T-helper 17 cell (primary cell): ENCODE measurements at regions not wholly inside any gene's neighbourhood (a gene's known extent, or its start where the extent isn't known, plus 50 kb on each side); places are given as distances from the start of the nearest gene placed in this dataset.

Experiments
- ATAC-seq: fragments of 150-1000 bp; cut with Tn5 transposase; 2 replicates; pipeline ENCODE4 v1.10.0; 2021; ENCODE audit warnings: mild to moderate bottlenecking, moderate library complexity
- DNase-seq, 3 donors: peaks; one replicate each; pipeline versions ENCODE4 v3.0.0 to v3.0.0-alpha.2; 2020 to 2021
- H3K9me3 ChIP-seq: one replicate; pipeline ENCODE4 v1.7.0; 2013; ENCODE audit warnings: low read length, mild to moderate bottlenecking; ENCODE audit not compliant: control insufficient read depth, poor library complexity, severe bottlenecking
- H3K27ac Mint-ChIP-seq: one replicate; pipeline ENCODE4 v1.8.0; 2022; ENCODE audit warnings: mild to moderate bottlenecking, moderate library complexity, mixed read lengths
- H3K27me3 Mint-ChIP-seq: one replicate; pipeline ENCODE4 v1.8.0; 2022; ENCODE audit warnings: mixed read lengths
- H3K36me3 Mint-ChIP-seq: one replicate; pipeline ENCODE4 v1.8.0; 2022; ENCODE audit warnings: low read depth, mixed read lengths
- H3K4me1 Mint-ChIP-seq: one replicate; pipeline ENCODE4 v1.8.0; 2022; ENCODE audit warnings: mild to moderate bottlenecking, mixed read lengths
- H3K4me3 Mint-ChIP-seq: one replicate; pipeline ENCODE4 v1.8.0; 2022; ENCODE audit warnings: mild to moderate bottlenecking, moderate library complexity, mixed read lengths

DNA sequence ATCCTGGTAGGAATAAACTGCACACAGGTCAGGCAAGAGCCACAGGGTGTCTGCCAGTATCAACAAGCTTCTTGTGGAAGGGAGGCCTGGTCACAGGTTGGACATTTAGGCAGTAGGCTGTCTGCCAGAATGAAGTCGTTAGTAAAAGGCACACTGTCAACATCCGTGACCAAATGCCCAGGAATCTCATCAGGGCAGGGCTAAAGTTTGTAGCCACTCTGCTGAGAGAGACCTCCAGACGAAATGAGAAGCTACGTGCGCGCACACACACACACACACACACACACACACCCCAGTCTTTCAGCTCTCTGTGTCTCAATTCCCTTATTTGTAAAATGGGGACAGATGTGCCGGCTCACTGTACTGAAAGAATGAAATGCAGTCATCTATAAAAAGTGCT, 408.7 kb upstream of the ZFP42 start:
- H3K9me3 ChIP-seq, result no peaks in the 10 kb centered on the region
- H3K36me3 Mint-ChIP-seq, result no peaks in the 10 kb centered on the region
- ATAC-seq (no peak), DNase-seq (no peak)
- H3K27me3 Mint-ChIP-seq, result no peaks in the 10 kb centered on the region
- H3K4me1 Mint-ChIP-seq, result no peaks in the 10 kb centered on the region
- no peak overlapping the region for H3K27ac Mint-ChIP-seq
- H3K4me3 Mint-ChIP-seq, result no peak overlapping the region

DNA sequence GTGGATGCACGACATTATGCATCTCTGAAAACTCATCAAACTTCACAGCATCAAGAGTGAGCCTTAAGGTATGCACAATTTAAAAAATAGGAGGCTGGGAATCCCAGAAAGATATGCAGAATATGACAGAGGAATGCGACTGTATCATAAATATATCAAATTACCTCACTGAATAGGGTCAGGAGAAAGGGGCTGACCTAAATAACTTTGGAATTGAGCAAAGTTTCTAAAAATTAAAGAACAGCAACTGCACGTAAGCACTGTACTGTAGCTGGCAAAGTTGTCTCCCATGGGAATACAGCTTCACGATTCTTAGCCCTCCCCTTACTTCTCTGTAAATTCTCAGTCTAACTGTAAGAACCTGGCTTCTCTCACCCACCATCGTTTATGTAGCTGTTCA, 397.4 kb upstream of the ZFP42 start:
- Mint-ChIP-seq H3K4me3 (no peak overlapping the region), H3K27ac (no peak overlapping the region), H3K4me1 (no peaks in the 10 kb centered on the region), H3K27me3 (no peaks in the 10 kb centered on the region), H3K36me3 (no peaks in the 10 kb centered on the region)
- no peak for ATAC-seq
- no peak for DNase-seq
- no peaks in the 10 kb centered on the region for H3K9me3 ChIP-seq

DNA sequence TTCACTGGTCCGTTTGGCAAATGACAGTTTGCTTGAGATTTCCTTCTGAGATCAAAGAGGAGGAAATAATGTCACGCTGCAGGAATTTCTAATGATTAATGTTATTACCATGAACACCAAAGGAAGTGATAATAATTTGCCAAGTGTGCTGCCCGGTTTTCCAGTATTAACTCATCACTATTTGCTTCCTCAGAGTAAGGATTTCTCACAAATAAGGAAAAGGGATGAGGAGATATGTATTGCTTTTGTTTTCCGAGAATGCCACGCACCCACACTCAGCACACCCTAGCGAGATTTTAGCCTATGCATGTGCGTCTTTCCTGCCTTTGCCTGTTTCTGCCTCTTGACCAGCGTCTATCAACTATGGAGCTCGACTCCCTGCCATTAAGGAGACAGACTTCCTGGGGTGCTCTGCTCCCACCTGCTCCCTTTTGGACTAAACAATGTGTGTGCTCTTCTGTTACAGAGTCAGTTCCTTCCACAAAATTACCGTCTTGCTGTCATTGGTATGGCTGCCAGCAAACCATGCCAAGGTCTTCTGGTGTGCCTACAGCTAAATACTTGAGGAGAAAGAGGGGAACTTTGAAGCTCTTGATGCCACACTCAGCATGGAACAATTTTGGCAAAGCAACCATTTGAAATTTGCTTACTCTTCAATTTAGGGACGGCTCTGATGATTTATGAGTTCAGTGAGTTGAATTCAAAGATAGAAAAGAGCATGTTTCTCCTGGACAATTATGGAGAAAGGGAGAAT, 393.1 kb upstream of the ZFP42 start:
- H3K4me3 Mint-ChIP-seq, result no peak overlapping the region
- H3K4me1 Mint-ChIP-seq, result no peaks in the 10 kb centered on the region
- DNase-seq (no peak), ATAC-seq (no peak)
- no peaks in the 10 kb centered on the region for H3K9me3 ChIP-seq
- H3K27ac Mint-ChIP-seq, result no peak overlapping the region
- H3K27me3 Mint-ChIP-seq, result no peaks in the 10 kb centered on the region
- H3K36me3 Mint-ChIP-seq, result no peaks in the 10 kb centered on the region

DNA sequence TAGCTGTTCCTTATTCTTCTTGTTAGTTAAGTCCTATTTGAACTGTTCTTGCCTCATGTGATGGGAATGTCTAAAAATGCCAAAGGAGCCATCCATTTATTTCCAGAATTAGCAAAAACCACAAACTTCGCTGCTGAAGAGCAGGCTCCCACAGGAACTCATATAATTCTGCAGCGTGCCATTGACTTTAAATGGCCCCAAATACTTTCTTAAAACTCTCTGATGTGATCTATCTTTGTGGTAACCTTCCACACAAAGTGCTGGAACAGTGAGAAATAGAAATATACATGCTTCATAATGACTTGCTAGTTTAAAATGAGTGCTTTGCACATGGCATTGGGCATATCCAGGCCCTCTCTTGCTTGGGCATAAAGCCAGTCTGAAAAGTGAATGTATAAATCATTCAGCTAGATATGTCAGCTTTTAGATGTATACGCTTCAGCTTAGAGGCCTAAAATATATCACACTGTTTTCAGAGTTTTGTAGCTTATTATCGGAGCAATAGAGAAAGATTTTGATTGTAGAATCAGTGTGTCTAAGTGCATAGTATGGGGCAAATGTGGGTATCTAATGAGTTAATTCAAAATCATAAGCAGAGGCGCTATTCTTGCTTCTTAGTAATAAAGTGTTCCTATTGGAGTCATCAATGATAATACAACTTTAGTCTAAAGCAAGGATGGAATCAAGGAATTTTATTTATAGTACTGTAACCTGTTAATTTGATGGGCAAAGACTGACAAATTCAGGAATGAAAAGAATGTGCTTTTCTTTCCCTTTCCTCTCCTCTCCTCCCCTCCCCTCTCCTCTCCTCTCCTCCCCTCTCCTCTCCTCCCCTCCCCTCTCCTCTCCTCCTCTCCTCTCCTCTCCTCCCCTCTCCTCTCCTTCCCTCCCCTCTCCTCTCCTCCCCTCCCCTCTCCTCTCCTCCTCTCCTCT, 392.2 kb upstream of the ZFP42 start:
- no peak for DNase-seq
- H3K9me3 ChIP-seq, result no peaks in the 10 kb centered on the region
- Mint-ChIP-seq H3K36me3 (no peaks in the 10 kb centered on the region), H3K27ac (no peak overlapping the region), H3K27me3 (no peaks in the 10 kb centered on the region), H3K4me3 (no peak overlapping the region), H3K4me1 (no peaks in the 10 kb centered on the region)
- no peak for ATAC-seq

DNA sequence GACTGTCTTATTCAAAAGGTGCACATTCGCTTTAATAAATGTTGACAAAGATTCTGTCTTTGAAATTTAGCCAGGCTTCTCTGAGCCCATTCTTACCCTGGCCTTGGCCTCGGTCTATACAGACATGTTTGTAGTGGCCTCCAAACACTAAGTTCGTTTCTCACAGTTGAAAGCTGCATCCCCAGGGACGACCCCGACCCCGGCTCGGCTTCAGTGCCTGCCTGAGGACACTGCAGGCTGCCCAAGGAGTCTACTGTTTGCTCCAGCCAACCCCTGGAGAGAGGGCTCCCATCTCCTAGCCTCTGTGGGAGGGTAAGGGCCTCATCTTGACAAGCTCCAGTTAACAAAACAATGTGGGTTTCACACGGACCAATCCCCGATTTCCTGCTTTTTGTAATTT, 390.6 kb upstream of the ZFP42 start:
- H3K9me3 ChIP-seq, result no peaks in the 10 kb centered on the region
- H3K27ac Mint-ChIP-seq, result no peak overlapping the region
- no peaks in the 10 kb centered on the region for H3K4me1 Mint-ChIP-seq
- H3K36me3 Mint-ChIP-seq, result no peaks in the 10 kb centered on the region
- no peak for DNase-seq
- H3K4me3 Mint-ChIP-seq, result no peak overlapping the region
- no peaks in the 10 kb centered on the region for H3K27me3 Mint-ChIP-seq
- ATAC-seq, result no peak

DNA sequence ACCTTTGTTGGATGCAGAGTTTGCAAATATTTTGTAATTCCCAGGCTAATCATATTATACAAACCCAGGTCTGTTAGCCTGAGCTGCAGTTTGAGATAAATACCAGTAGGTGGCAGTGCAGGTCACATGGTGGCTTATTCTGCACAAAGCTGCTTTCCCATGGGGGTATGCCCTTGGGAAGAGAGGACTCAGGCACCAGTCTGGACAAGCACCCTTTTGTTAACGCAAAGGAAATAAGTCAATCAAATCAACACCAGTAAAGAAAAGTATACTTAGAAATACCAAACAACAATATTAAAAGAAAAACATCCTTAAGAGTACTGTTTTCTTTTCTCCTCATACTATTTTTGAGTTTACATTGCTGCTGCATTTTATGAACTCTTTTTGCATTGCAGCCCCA, 389.0 kb upstream of the ZFP42 start:
- H3K9me3 ChIP-seq, result no peaks in the 10 kb centered on the region
- H3K27ac Mint-ChIP-seq, result no peak overlapping the region
- no peak for ATAC-seq
- no peaks in the 10 kb centered on the region for H3K27me3 Mint-ChIP-seq
- DNase-seq, result no peak
- no peaks in the 10 kb centered on the region for H3K36me3 Mint-ChIP-seq
- no peaks in the 10 kb centered on the region for H3K4me1 Mint-ChIP-seq
- H3K4me3 Mint-ChIP-seq, result no peak overlapping the region

DNA sequence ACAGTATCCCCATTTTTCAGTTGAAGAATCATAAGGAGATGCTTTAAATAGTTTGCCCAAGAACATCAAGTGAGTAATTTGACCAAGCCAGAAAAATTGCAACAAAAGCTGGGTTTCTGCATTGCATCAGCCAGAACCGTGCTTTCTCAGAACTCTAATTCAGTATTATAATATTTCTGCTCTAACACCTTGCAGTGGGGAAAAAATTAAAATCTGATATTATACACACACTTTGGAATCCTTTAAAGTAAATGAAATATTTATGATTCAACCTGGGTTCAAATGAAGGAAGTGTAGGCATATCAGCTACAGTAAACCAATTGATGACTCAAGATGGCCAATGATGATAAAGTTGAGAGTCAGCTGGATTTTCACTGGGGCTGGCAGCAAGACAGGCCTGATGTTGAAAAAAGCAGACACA, 387.6 kb upstream of the ZFP42 start:
- ATAC-seq (no peak), DNase-seq (no peak)
- no peak overlapping the region for H3K4me3 Mint-ChIP-seq
- no peaks in the 10 kb centered on the region for H3K27me3 Mint-ChIP-seq
- H3K4me1 Mint-ChIP-seq, result no peaks in the 10 kb centered on the region
- H3K36me3 Mint-ChIP-seq, result no peaks in the 10 kb centered on the region
- H3K9me3 ChIP-seq, result no peaks in the 10 kb centered on the region
- no peak overlapping the region for H3K27ac Mint-ChIP-seq

DNA sequence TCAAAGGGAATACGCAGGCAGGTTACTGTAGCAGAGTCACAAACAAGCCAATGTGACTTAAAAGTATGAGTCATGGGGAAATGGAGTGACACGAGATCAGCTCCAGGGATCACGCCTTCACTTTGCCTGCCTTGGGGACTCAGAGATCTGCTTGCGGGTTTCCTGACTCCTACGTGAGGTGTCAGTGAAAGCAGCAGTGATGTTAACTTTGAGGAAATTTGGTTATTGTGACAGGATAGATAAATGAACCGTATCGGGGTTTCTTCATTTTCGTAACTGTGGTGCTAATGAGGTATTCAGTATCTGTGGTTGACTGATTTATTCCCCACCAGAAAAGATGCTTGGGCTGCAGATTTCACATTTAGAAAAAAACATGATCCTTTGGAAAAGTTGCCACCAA, 383.3 kb upstream of the ZFP42 start:
- H3K27ac Mint-ChIP-seq, result no peak overlapping the region
- no peak for DNase-seq

DNA sequence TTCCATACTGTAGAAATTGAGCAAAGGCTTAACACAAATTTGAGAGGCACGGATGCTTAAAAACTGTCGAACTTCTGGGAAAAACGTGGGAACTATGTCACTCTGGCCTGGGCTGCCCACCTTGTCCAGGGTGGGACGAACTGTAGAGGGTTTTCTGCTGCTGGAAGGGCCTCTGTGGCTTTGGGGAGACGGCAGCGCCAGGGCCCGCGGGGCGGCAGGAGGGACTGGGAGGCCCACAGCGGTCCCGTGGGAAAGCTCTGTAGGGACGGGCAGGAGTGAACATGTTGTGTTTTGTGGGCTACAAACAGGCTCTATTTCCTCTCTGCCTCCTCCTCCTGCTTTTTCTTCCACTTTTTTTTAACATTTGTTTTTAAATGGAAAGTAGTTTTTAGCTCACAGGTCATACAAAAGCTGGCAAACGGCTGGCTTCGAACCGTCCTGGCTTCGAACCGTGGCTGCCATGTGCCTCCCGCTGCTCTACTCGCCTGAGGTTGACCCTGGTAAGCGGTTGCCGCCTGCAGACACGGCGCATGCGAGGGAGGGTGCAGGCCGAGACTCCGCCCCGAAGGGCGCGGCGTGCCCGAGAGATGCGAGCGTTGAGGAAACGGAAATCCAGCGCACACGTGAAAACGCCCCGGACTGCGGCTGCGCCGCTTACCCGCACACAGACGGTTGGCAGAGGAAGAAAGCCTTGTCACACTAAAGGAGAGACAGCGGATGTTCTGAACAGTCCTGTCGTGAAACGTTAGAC, 382.3 kb upstream of the ZFP42 start:
- DNase-seq, result no peak
- no peaks in the 10 kb centered on the region for H3K27me3 Mint-ChIP-seq
- ATAC-seq, result no peak
- H3K27ac Mint-ChIP-seq, result no peak overlapping the region
- H3K9me3 ChIP-seq, result no peaks in the 10 kb centered on the region
- no peaks in the 10 kb centered on the region for H3K4me1 Mint-ChIP-seq
- H3K36me3 Mint-ChIP-seq, result no peaks in the 10 kb centered on the region
- no peak overlapping the region for H3K4me3 Mint-ChIP-seq

More for the DNA sequence above, 383.3 kb upstream of the ZFP42 start:
- no peaks in the 10 kb centered on the region for H3K27me3 Mint-ChIP-seq
- no peaks in the 10 kb centered on the region for H3K9me3 ChIP-seq
- no peaks in the 10 kb centered on the region for H3K36me3 Mint-ChIP-seq
- ATAC-seq, result no peak
- no peaks in the 10 kb centered on the region for H3K4me1 Mint-ChIP-seq
- no peak overlapping the region for H3K4me3 Mint-ChIP-seq

DNA sequence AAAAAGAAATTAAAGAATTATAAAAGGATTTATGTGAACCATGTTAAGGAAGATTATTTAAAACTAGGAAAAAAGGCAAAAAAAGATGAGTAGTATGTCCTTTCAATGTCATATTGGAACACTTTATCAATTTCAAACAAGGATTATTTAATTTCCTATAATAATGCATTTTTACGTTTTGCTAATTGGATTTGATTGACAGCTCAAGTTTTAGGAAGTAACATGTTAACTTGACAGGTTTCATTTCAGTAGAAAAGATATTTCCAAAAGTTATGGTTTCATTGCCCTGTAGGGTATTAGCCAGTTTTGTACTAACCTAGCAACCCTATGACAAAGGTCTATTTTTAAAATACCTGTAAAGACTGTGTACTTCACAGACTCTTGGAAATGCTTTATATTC, 379.6 kb upstream of the ZFP42 start:
- Mint-ChIP-seq H3K4me3 (no peak overlapping the region), H3K27ac (no peak overlapping the region), H3K36me3 (no peaks in the 10 kb centered on the region), H3K4me1 (no peaks in the 10 kb centered on the region), H3K27me3 (no peaks in the 10 kb centered on the region)
- ATAC-seq, result no peak
- DNase-seq, result no peak
- H3K9me3 ChIP-seq, result no peaks in the 10 kb centered on the region

DNA sequence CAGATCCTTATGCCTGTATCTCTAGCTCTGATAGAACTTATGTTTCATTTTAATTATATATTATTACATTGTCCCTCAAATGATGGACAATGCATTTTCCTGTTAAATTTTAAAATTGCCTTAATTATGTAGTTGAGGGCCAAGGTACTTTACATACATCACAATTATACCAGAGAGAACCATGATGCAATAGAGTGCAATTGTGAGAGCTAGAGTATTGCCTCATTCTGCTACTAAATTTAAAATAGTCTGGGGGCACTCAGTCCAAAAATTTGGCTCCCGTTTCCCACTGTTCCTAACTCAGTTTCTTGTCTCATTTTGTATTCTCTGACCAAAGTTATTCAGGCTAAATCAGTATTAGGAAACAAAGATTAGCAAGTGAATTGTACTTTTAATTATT, 378.5 kb upstream of the ZFP42 start:
- Mint-ChIP-seq H3K4me3 (no peak overlapping the region), H3K4me1 (no peaks in the 10 kb centered on the region), H3K27ac (no peak overlapping the region), H3K36me3 (no peaks in the 10 kb centered on the region), H3K27me3 (no peaks in the 10 kb centered on the region)
- no peak for DNase-seq
- no peaks in the 10 kb centered on the region for H3K9me3 ChIP-seq
- ATAC-seq, result no peak

DNA sequence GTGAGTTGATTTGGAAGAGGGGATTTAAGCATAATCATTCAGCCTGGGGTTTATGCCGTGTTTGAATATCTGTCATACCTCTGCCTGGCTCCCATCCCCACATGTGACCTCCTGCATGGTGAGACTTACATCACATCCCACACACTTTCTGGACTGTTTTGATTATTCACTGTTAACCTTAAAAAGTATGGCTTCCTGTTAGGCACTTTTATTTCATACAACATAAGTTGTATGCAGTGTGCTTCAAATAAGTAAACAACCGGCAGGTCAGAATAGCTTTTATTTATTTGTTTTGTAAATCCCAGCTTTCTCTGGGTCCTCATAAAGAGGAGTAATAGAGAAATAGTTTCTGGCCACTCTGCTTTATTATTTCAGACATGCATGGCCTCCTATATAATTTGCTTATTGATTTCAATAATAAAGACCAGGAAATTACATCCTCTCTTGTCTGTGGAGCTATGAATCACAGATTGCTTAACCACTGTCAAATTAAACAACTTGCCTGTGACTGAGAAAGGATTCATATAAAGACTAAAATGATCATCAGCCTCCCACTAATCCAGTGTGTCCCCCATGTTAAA, 376.8 kb upstream of the ZFP42 start:
- no peaks in the 10 kb centered on the region for H3K9me3 ChIP-seq
- Mint-ChIP-seq H3K4me3 (no peak overlapping the region), H3K4me1 (no peaks in the 10 kb centered on the region), H3K36me3 (no peaks in the 10 kb centered on the region), H3K27me3 (no peaks in the 10 kb centered on the region), H3K27ac (no peak overlapping the region)
- DNase-seq (no peak), ATAC-seq (no peak)

DNA sequence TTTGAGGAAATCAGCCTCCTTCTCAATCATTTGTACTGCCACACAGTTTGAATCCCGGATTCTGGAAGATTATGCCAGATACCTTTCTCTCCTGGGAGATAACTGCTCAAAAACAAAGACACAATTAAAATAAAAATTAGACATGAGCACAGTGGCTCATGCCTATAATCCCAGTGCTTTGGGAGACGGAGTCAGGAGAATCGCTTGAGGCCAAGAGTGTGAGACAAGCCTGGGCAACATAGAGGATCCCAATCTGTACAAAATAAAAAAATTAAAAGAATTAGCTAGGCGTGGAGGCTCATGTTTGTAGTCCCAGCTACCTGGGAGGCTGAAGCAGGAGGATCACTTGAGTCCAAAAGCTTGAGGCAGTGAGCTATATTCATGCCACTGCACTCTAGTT, 376.3 kb upstream of the ZFP42 start:
- no peak for DNase-seq
- H3K4me1 Mint-ChIP-seq, result no peaks in the 10 kb centered on the region

More for the DNA sequence above, 376.3 kb upstream of the ZFP42 start:
- Mint-ChIP-seq H3K36me3 (no peaks in the 10 kb centered on the region), H3K4me3 (no peak overlapping the region), H3K27me3 (no peaks in the 10 kb centered on the region), H3K27ac (no peak overlapping the region)
- ATAC-seq, result no peak
- no peaks in the 10 kb centered on the region for H3K9me3 ChIP-seq
